GM12878 (cell line): ENCODE measurements at regions not wholly inside any gene's neighbourhood (a gene's known extent, or its start where the extent isn't known, plus 50 kb on each side); places are given as distances from the start of the nearest gene placed in this dataset.

ENCODE experiments used
- ATAC-seq: fragments of 200-7000 bp; cut with Tn5 transposase; 3 replicates; pipeline ENCODE4 v1.9.1; 2020; ENCODE audit warnings: mild to moderate bottlenecking, moderate library complexity
- BruUV-seq: library from RNA; stranded (reverse); fragments of 400-500 nt; replicated peaks from 2 replicates; lab custom pipeline; 2021; lab: Mats Ljungman, UMichigan
- CTCF ChIA-PET: fragments of 300-600 bp; sonication (Branson Sonifier 250); formaldehyde crosslinking; extraction: SDS; loops from one replicate; lab custom pipeline; 2021; ENCODE audit warnings: inconsistent platforms; lab: Yijun Ruan, JAX
- POLR2A ChIA-PET: fragments of 350-600 bp; formaldehyde crosslinking; extraction: SDS; loops from one replicate; lab custom pipeline; 2021; ENCODE audit warnings: inconsistent platforms; lab: Charles Lee
- RAD21 ChIA-PET: fragments of 300-600 bp; sonication (Branson Sonifier 250); formaldehyde crosslinking; loops from one replicate; lab custom pipeline; 2023; ENCODE audit warnings: antibody characterized with exemption; ENCODE audit not compliant: unreplicated experiment; lab: Charles Lee
- SMC1A ChIA-PET: fragments of 300-600 bp; sonication (Branson Sonifier 250); formaldehyde crosslinking; loops from one replicate; lab custom pipeline; 2023; ENCODE audit not compliant: unreplicated experiment, uncharacterized antibody; lab: Charles Lee
- DNase-seq: peaks from one replicate; pipeline ENCODE4 v3.0.0-alpha.2; 2011; ENCODE audit warnings: low read depth, low spot score
- FAIRE-seq: peaks from 3 replicates; lab custom pipeline; 2011; peaks lifted over from hg19 to GRCh38; lab: Jason Lieb, UNC
- H2AFZ ChIP-seq: 2 replicates; pipeline ENCODE4 v1.6.0; 2011; ENCODE audit warnings: low read depth, low read length, control low read depth; ENCODE audit not compliant: control insufficient read depth
- H3K27ac ChIP-seq: 2 replicates; pipeline ENCODE4 v1.5.1; 2011; ENCODE audit warnings: control low read depth; ENCODE audit not compliant: control insufficient read depth, insufficient read depth
- H3K27me3 ChIP-seq, 2 experiments: replicated peaks in 1 of 2; 2 replicates each; pipeline versions ENCODE4 v1.6.0 to v1.6.1; 2011; ENCODE audit warnings: low read length in 1 of 2; ENCODE audit not compliant: control insufficient read depth in 2 of 2, insufficient read depth in 2 of 2
- H3K36me3 ChIP-seq, 2 experiments: 2 replicates each; pipeline ENCODE4 v1.5.1; 2011; ENCODE audit warnings: low read length in 1 of 2; ENCODE audit not compliant: control insufficient read depth in 2 of 2, insufficient read depth in 2 of 2
- H3K4me1 ChIP-seq: 2 replicates; pipeline ENCODE4 v1.6.1; 2011; ENCODE audit warnings: mild to moderate bottlenecking, low read length, moderate library complexity, mixed read lengths; ENCODE audit not compliant: control insufficient read depth, insufficient read depth
- H3K4me2 ChIP-seq: 2 replicates; pipeline ENCODE4 v1.6.0; 2011; ENCODE audit warnings: control low read depth; ENCODE audit not compliant: control insufficient read depth, insufficient read depth
- H3K4me3 ChIP-seq: fragments of 200-600 bp; sonication (generic); 2 replicates; pipeline ENCODE4 v1.5.1; 2016
- H3K79me2 ChIP-seq: 2 replicates; pipeline ENCODE4 v1.6.0; 2011; ENCODE audit warnings: low read length; ENCODE audit not compliant: control insufficient read depth, insufficient read depth
- H3K9ac ChIP-seq: 2 replicates; pipeline ENCODE4 v1.8.0; 2011; ENCODE audit warnings: low read length, control low read depth, mixed read lengths; ENCODE audit not compliant: control insufficient read depth, insufficient read depth
- H3K9me3 ChIP-seq: replicated peaks from 3 replicates; pipeline ENCODE4 v1.5.1; 2011; ENCODE audit warnings: mild to moderate bottlenecking, low read length; ENCODE audit not compliant: control insufficient read depth, insufficient read depth
- H4K20me1 ChIP-seq: 2 replicates; pipeline ENCODE4 v1.6.0; 2011; ENCODE audit not compliant: control insufficient read depth, insufficient read depth
- BCL3 ChIP-seq: IDR thresholded peaks from 2 replicates; pipeline ENCODE4 v1.6.1; 2011; ENCODE audit warnings: borderline replicate concordance, low read depth, mild to moderate bottlenecking, moderate library complexity, low read length; ENCODE audit not compliant: insufficient read depth, poor library complexity, severe bottlenecking
- E4F1 ChIP-seq: fragments of 450-650 bp; IDR thresholded peaks from 2 replicates; pipeline ENCODE4 v1.6.1; 2018; ENCODE audit warnings: borderline replicate concordance, mild to moderate bottlenecking; ENCODE audit not compliant: partially characterized antibody
- HDAC2 ChIP-seq: fragments of 200-600 bp; sonication (generic); IDR thresholded peaks from 2 replicates; pipeline ENCODE4 v1.6.1; 2017
- IRF3 ChIP-seq: fragments of 450-650 bp; IDR thresholded peaks from 2 replicates; pipeline ENCODE4 v1.6.1; 2014; ENCODE audit warnings: mild to moderate bottlenecking
- RELB ChIP-seq: fragments of 450-650 bp; IDR thresholded peaks from 2 replicates; pipeline ENCODE4 v1.6.1; 2017; ENCODE audit warnings: low read depth, mild to moderate bottlenecking, moderate library complexity
- SKIL ChIP-seq: fragments of 450-650 bp; IDR thresholded peaks from 2 replicates; pipeline ENCODE4 v1.6.1; 2017; ENCODE audit warnings: mild to moderate bottlenecking, low read depth, inconsistent platforms; ENCODE audit not compliant: poor library complexity, severe bottlenecking
- WGBS: methylation state at CpG from one replicate; pipeline ENCODE4 v1.1.6; 2016; ENCODE audit warnings: low lambda C conversion rate; ENCODE audit not compliant: insufficient replicate concordance, insufficient coverage; ENCODE audit errors: missing lambda C conversion rate; 5-methylcytosine and 5-hydroxymethylcytosine counted together
- in situ Hi-C: fragments of 300-500 bp; cut with MboI; formaldehyde crosslinking; loops from 9 replicates; pipeline ENCODE4 v1.14.3; 2018; ENCODE audit warnings: mixed read lengths
- intact Hi-C: fragments of 100-400 bp; cut with micrococcal nuclease; formaldehyde crosslinking; loops from one replicate; pipeline ENCODE4 v1.14.2; 2022; ENCODE audit not compliant: unreplicated experiment

- TF ChIP-seq BCL3 (no peak), HDAC2 (no peak), SKIL (no peak), IRF3 (no peak)
- TF ChIP-seq, all 136 proteins: peak for 0
These were observed 89.5 kb upstream of the B3GAT1 start (continued) for GRCh38 chr11:134501406-134502152.

GRCh38 chr11:134500621-134501020, 88.6 kb upstream of the B3GAT1 start:
- BruUV-seq = no TSS peak
- H3K4me3 ChIP-seq = no peak overlapping the region
- DNase-seq (no peak), FAIRE-seq (no peak), ATAC-seq (no peak)
- intact Hi-C loops (no loop called here), in situ Hi-C loops (no loop called here)
- no peaks in the 10 kb centered on the region for H4K20me1 ChIP-seq
- H3K4me2 ChIP-seq = no peak overlapping the region
- POLR2A ChIA-PET = no interaction called here
- no peaks in the 10 kb centered on the region for H3K4me1 ChIP-seq
- no peak overlapping the region for H3K27ac ChIP-seq
- SMC1A ChIA-PET = no interaction called here
- H3K9ac ChIP-seq = no peak overlapping the region
- no peaks in the 10 kb centered on the region for H3K36me3 ChIP-seq
- RAD21 ChIA-PET = no interaction called here
- H2AFZ ChIP-seq = no peak overlapping the region
- H3K79me2 ChIP-seq = no peaks in the 10 kb centered on the region
- CTCF ChIA-PET = no interaction called here
- H3K9me3 ChIP-seq = no peaks in the 10 kb centered on the region
- 43% methylated on average over 8 of the region's 8 CpGs for WGBS
- H3K27me3 ChIP-seq = no peaks in the 10 kb centered on the region; a peak in 1 of 4 replicates
- no peak for TF ChIP-seq E4F1
- no peak for TF ChIP-seq RELB
